CD14-positive monocyte (primary cell): ENCODE measurements at regions not wholly inside any gene's neighbourhood (a gene's known extent, or its start where the extent isn't known, plus 50 kb on each side); places are given as distances from the start of the nearest gene placed in this dataset.

Source experiments
- DNase-seq, 3 donors: peaks; one replicate each; pipeline ENCODE4 v3.0.0-alpha.2; 2011 to 2022
- H2AFZ ChIP-seq: 2 replicates; pipeline ENCODE4 v1.6.0; 2012; ENCODE audit warnings: mild to moderate bottlenecking, low read depth, low read length, inconsistent platforms; ENCODE audit not compliant: insufficient read depth, poor library complexity, severe bottlenecking
- H3K27ac ChIP-seq, 2 donors: 1 replicate in 1 of 2; 2 replicates in 1 of 2; pipeline ENCODE4 v1.5.1; 2012 to 2013; ENCODE audit warnings: low read length in 2 of 2, control low read depth in 1 of 2, inconsistent platforms in 1 of 2, low read depth in 1 of 2, mild to moderate bottlenecking in 1 of 2
- H3K27me3 ChIP-seq, 2 donors: one replicate each; pipeline versions ENCODE4 v1.6.0 to v1.6.1; 2011 to 2013; ENCODE audit warnings: low read length in 2 of 2; ENCODE audit not compliant: control insufficient read depth in 2 of 2, insufficient read depth in 2 of 2
- H3K36me3 ChIP-seq, 2 donors: replicated peaks in 1 of 2; 1 replicate in 1 of 2; 2 replicates in 1 of 2; pipeline versions ENCODE4 v1.5.1 to v1.6.1; 2012 to 2013; ENCODE audit warnings: low read length in 2 of 2, control low read depth in 1 of 2, inconsistent platforms in 1 of 2, mild to moderate bottlenecking in 1 of 2; ENCODE audit not compliant: insufficient read depth in 2 of 2, control insufficient read depth in 1 of 2
- H3K4me1 ChIP-seq, 2 donors: 1 replicate in 1 of 2; 2 replicates in 1 of 2; pipeline versions ENCODE4 v1.5.1 to v1.6.1; 2012 to 2013; ENCODE audit warnings: low read length in 2 of 2, control low read depth in 1 of 2, inconsistent platforms in 1 of 2, mild to moderate bottlenecking in 1 of 2, moderate library complexity in 1 of 2; ENCODE audit not compliant: insufficient read depth in 2 of 2, control insufficient read depth in 1 of 2
- H3K4me2 ChIP-seq: replicated peaks from 2 replicates; pipeline ENCODE3; 2012; ENCODE audit warnings: low read length, moderate library complexity, mild to moderate bottlenecking; ENCODE audit not compliant: poor library complexity, severe bottlenecking; ENCODE audit errors: extremely low read depth
- H3K4me3 ChIP-seq, 3 experiments: fragments of 200-600 bp in 1 of 3; sonication (generic) in 1 of 3; replicated peaks in 1 of 3; 1 replicate in 2 of 3; 2 replicates in 1 of 3; pipeline ENCODE4 v1.5.1; 2011 to 2013; ENCODE audit warnings: low read length in 3 of 3, mild to moderate bottlenecking in 3 of 3, control low read depth in 2 of 3, low read depth in 2 of 3, inconsistent platforms in 1 of 3, moderate library complexity in 1 of 3
- H3K79me2 ChIP-seq: 2 replicates; pipeline ENCODE4 v1.6.0; 2012; ENCODE audit warnings: mild to moderate bottlenecking, control low read depth, inconsistent platforms, low read length, moderate library complexity; ENCODE audit not compliant: insufficient read depth
- H3K9ac ChIP-seq: 2 replicates; pipeline ENCODE4 v1.6.0; 2017; ENCODE audit warnings: low read length, mild to moderate bottlenecking; ENCODE audit not compliant: insufficient read depth, poor library complexity, severe bottlenecking
- H3K9me3 ChIP-seq, 2 donors: replicated peaks in 1 of 2; 1 replicate in 1 of 2; 2 replicates in 1 of 2; pipeline versions ENCODE4 v1.5.1 to v1.6.1; 2012 to 2013; ENCODE audit warnings: low read length in 2 of 2, control low read depth in 1 of 2; ENCODE audit not compliant: control insufficient read depth in 1 of 2, insufficient read depth in 1 of 2
- H4K20me1 ChIP-seq: 2 replicates; pipeline ENCODE4 v1.6.0; 2012; ENCODE audit warnings: mild to moderate bottlenecking, low read length, control low read depth, moderate library complexity; ENCODE audit not compliant: insufficient read depth
- H3K27ac Mint-ChIP-seq, 7 donors: one replicate each; pipeline ENCODE4 v1.8.0; 2020; ENCODE audit warnings: mild to moderate bottlenecking in 7 of 7, mixed read lengths in 7 of 7, moderate library complexity in 6 of 7, inconsistent platforms in 2 of 7
- H3K27me3 Mint-ChIP-seq, 3 donors: one replicate each; pipeline ENCODE4 v1.8.0; 2021 to 2022; ENCODE audit warnings: low read depth in 3 of 3, mild to moderate bottlenecking in 3 of 3, mixed read lengths in 3 of 3, moderate library complexity in 3 of 3, inconsistent platforms in 1 of 3
- H3K36me3 Mint-ChIP-seq, 2 donors: one replicate each; pipeline ENCODE4 v1.8.0; 2020; ENCODE audit warnings: mixed read lengths in 2 of 2, inconsistent platforms in 1 of 2, mild to moderate bottlenecking in 1 of 2
- H3K4me1 Mint-ChIP-seq: one replicate; pipeline ENCODE4 v1.8.0; 2020; ENCODE audit warnings: mild to moderate bottlenecking, mixed read lengths
- H3K4me3 Mint-ChIP-seq, 2 donors: one replicate each; pipeline ENCODE4 v1.8.0; 2020; ENCODE audit warnings: mild to moderate bottlenecking in 2 of 2, mixed read lengths in 2 of 2, moderate library complexity in 1 of 2
- H3K9me3 Mint-ChIP-seq, 7 donors: one replicate each; pipeline ENCODE4 v1.8.0; 2020 to 2022; ENCODE audit warnings: mixed read lengths in 7 of 7, mild to moderate bottlenecking in 6 of 7, moderate library complexity in 6 of 7, inconsistent platforms in 2 of 7
- WGBS: methylation state at CpG from one replicate; pipeline ENCODE4 v1.1.5; 2013; ENCODE audit warnings: missing lambda C conversion rate; ENCODE audit not compliant: insufficient coverage; 5-methylcytosine and 5-hydroxymethylcytosine counted together
- intact Hi-C, 2 donors: fragments of 100-400 bp; cut with micrococcal nuclease; formaldehyde crosslinking; loops; one replicate each; pipeline versions ENCODE4 v1.15.0 to v1.15.1; 2023
- TF ChIP-seq, protein P1 (sequence below): fragments of 200-600 bp; IDR thresholded peaks from one replicate; pipeline ENCODE4 v1.8.0; 2022; ENCODE audit warnings: antibody characterized with exemption, mild to moderate bottlenecking

DNA sequence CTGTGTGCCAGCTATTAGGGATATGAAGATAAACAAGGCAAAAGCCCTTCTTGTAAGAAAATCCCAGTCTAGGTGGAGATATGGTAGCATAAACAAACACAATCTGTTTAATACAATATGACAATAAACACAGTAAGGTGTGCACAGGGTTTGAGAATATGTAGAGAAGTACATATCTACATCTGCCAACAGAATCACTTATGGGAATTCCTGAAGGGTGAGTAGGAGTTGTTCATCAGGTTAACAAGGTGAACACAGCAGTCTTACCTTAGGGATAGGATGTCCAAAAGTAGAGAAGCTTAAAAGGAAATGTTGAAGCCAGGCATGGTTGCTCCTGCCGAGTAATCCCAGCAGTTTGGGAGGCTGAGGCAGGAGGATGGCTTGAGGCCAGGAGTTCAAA is 57.7 kb upstream of the LRRC7 start:
- H3K9me3 ChIP-seq: no peaks in the 10 kb centered on the region
- no peak overlapping the region for H3K27ac ChIP-seq
- H3K4me3 Mint-ChIP-seq: no peak overlapping the region
- H3K9ac ChIP-seq: no peak overlapping the region
- intact Hi-C loops: no loop called here
- no peak overlapping the region for H3K4me2 ChIP-seq
- no peaks in the 10 kb centered on the region for H3K4me1 ChIP-seq
- no peaks in the 10 kb centered on the region for H3K4me1 Mint-ChIP-seq
- no CpG with 5 or more reads among the region's 1 CpG for WGBS
- DNase-seq: no peak
- no peaks in the 10 kb centered on the region for H3K27me3 ChIP-seq
- no peaks in the 10 kb centered on the region for H4K20me1 ChIP-seq
- H3K27ac Mint-ChIP-seq: no peak overlapping the region
- no peaks in the 10 kb centered on the region for H3K36me3 Mint-ChIP-seq
- no peak overlapping the region for H2AFZ ChIP-seq
- no peaks in the 10 kb centered on the region for H3K36me3 ChIP-seq
- peaks cover 0 to 5% (median 0%) of the 10 kb centered on the region in 7 donors for H3K9me3 Mint-ChIP-seq
- TF ChIP-seq, protein P1, sequence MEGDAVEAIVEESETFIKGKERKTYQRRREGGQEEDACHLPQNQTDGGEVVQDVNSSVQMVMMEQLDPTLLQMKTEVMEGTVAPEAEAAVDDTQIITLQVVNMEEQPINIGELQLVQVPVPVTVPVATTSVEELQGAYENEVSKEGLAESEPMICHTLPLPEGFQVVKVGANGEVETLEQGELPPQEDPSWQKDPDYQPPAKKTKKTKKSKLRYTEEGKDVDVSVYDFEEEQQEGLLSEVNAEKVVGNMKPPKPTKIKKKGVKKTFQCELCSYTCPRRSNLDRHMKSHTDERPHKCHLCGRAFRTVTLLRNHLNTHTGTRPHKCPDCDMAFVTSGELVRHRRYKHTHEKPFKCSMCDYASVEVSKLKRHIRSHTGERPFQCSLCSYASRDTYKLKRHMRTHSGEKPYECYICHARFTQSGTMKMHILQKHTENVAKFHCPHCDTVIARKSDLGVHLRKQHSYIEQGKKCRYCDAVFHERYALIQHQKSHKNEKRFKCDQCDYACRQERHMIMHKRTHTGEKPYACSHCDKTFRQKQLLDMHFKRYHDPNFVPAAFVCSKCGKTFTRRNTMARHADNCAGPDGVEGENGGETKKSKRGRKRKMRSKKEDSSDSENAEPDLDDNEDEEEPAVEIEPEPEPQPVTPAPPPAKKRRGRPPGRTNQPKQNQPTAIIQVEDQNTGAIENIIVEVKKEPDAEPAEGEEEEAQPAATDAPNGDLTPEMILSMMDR: no peak
- H3K79me2 ChIP-seq: no peaks in the 10 kb centered on the region
- no peak overlapping the region for H3K4me3 ChIP-seq
- peaks cover 0 to 2% (median 0%) of the 10 kb centered on the region in 3 donors for H3K27me3 Mint-ChIP-seq

DNA sequence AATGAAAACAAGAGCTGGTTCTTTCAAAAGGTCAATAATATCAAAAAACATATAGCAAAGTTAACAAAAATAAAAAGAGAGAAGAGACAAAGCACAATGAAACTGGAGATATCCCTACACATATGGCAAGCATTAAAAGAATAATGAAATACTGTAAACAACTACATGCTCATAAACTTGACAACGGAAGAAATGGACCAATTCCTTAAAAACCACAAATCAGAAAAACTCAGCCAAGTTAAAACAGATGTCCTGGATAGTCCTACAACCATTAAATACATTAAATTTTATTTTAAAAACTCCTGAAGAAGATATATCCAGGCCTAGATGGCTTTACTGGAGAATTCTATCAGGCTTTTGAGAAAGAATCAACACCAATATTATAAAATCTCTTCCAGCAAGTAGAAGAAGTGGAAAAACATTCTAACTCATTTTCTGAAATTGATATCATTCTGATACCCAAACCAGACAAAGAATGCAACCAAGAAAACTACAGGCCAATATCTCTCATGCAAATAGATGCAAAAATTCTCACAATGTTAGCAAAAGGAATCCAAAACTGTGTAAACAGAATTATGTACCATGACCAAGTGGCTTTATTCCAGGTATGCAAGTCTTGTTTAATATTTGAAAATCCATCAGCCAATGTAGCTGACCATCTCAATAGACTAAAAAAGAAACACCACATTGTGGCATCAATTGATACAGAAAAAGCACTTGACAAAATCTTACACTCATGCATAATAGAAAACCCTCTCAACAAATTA is 56.1 kb upstream of the LRRC7 start:
- WGBS: no CpG with 5 or more reads among the region's 1 CpG
- Histone ChIP-seq H3K4me1 (no peaks in the 10 kb centered on the region), H3K79me2 (no peaks in the 10 kb centered on the region), H3K36me3 (no peaks in the 10 kb centered on the region), H3K9ac (no peak overlapping the region), H3K27me3 (no peaks in the 10 kb centered on the region), H3K4me2 (no peak overlapping the region), H4K20me1 (no peaks in the 10 kb centered on the region), H3K27ac (no peak overlapping the region), H3K4me3 (no peak overlapping the region), H3K9me3 (no peaks in the 10 kb centered on the region), H2AFZ (no peak overlapping the region)
- H3K4me3 Mint-ChIP-seq: no peak overlapping the region
- H3K27me3 Mint-ChIP-seq: peaks cover 0 to 2% (median 0%) of the 10 kb centered on the region in 3 donors
- no peaks in the 10 kb centered on the region for H3K4me1 Mint-ChIP-seq
- intact Hi-C loops: no loop called here
- H3K36me3 Mint-ChIP-seq: no peaks in the 10 kb centered on the region
- TF ChIP-seq, protein P1: no peak
- H3K9me3 Mint-ChIP-seq: peaks cover 0 to 6% (median 0%) of the 10 kb centered on the region in 7 donors
- H3K27ac Mint-ChIP-seq: no peak overlapping the region
- no peak for DNase-seq
